HG03439 (cell line): ENCODE measurements at regions not wholly inside any gene's neighbourhood (a gene's known extent, or its start where the extent isn't known, plus 50 kb on each side); places are given as distances from the start of the nearest gene placed in this dataset.

Source experiments
- ATAC-seq: cut with Tn5 transposase; IDR thresholded peaks from one replicate; pipeline ENCODE4 v1.9.1; 2021; ENCODE audit warnings: mild to moderate bottlenecking, moderate library complexity; ENCODE audit not compliant: unreplicated experiment

DNA sequence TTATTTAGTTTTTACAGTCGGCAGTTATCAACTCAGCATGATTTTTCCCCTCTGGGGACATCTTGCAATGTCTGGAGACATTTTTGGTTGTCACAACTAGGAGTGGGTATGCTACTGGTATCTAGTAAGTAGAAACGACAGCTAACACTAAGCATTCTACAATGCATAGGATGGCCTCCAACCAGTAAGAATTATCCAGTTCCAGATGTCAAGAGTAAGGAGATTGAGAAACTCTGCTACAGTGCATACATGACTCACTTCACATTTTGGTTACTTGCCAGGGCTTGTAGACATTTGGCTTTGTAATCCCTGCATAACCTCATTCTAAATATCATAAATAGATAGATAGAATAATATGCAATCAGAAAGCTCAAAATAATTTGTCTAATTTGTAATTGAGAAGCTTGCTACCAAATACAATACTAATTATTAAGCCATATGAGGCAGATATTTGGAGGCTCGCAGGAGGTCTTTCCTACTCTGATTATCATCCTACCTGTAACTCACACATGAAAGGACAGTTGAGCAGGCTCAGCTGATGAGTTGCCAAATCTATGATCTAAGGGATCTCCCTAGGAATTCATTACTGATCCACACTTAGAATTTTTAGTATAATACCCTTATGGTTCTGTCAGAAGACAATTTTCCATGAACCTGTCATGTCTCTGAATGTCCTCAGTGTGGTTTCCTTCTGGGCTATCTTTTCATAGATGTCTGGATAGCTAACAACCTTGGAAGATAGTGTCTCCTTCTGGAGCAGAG is 346.9 kb upstream of the TLE4 start:
- ATAC-seq: no peak

GRCh38 chr9:79233542-79233941 is 338.2 kb upstream of the TLE4 start:
- no peak for ATAC-seq

- no peak for ATAC-seq
Measured at GRCh38 chr9:79236466-79236865, 335.3 kb upstream of the TLE4 start.

DNA sequence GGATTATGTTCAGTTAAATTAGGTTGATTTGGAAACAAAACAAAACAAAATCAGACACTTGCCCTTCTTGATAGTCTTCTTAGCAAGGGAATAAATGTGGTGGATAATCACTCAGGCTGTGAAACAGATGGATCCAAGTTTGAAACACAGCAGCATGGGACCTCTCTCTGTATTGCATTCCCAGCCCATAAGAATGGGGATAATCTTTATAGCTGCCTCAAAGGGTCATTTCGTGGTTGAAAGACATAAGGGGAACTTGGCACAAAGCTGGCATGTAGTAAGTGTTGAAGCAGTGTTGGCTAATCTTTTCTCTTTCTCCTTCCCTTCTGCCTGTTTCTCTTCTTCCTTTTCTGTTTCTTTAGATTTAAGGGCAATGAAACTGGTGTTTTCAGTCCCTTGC is 333.9 kb upstream of the TLE4 start:
- no peak for ATAC-seq

- no peak for ATAC-seq
Measured at GRCh38 chr9:79240774-79241173, 331.0 kb upstream of the TLE4 start.

DNA sequence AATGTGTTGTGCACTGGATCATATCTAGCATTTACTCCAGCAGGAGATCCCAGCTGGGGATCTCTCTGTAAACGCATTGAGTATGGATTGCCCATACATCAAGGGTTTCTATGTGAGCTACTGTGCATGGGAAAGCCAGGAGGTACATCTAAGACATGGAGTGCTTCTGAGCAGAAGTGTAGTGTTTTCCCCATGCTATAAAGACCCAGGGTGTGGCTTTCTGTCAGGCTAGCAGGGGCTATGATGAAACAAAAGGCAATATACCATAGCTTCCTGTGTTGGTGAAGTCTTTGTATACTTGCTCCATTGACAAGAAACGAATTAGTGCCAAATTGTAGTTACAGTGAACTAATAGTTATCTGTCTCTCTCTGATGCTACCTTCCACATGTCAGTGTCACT is 329.3 kb upstream of the TLE4 start:
- ATAC-seq: no peak

- no peak for ATAC-seq
Measured at GRCh38 chr9:79246170-79246569, 325.6 kb upstream of the TLE4 start.

- ATAC-seq: no peak
Measured at GRCh38 chr9:79247021-79247420, 324.7 kb upstream of the TLE4 start.

GRCh38 chr9:79250806-79251205 is 321.0 kb upstream of the TLE4 start:
- ATAC-seq: no peak

DNA sequence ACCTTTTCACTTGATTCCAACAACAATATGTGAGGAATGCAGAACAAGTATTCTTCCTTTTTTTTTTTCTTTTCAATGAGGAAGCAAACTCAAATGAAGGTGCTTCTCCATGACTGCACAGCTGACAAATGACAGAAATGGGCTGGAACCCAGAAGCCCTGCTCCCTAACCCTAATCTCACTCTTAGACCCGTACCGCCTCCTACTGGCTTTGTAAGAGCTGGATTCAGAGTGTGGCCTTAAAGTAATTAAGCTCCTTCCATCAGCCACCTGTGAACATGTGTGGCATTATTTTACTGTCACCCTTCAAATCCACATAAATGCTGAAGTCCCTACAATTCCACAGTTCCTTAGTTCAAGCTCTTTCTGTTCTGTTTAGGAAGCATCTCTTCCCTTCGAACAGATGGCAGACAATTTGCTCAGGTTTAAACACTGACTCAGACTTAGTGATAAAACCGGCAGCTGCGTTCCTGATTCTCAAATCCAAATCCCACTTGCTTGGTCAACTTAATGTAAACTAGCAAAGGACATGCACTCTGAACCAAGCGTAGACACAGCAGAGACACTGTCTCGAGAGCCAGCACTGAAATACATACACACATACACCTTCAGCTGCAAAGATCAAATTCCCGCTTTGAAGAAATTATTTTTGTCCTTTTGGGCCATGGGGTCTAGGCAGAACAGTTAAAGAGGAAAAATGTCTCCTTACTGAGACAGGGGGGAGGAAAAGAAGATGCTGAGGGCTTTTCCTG is 316.7 kb upstream of the TLE4 start:
- no peak for ATAC-seq

DNA sequence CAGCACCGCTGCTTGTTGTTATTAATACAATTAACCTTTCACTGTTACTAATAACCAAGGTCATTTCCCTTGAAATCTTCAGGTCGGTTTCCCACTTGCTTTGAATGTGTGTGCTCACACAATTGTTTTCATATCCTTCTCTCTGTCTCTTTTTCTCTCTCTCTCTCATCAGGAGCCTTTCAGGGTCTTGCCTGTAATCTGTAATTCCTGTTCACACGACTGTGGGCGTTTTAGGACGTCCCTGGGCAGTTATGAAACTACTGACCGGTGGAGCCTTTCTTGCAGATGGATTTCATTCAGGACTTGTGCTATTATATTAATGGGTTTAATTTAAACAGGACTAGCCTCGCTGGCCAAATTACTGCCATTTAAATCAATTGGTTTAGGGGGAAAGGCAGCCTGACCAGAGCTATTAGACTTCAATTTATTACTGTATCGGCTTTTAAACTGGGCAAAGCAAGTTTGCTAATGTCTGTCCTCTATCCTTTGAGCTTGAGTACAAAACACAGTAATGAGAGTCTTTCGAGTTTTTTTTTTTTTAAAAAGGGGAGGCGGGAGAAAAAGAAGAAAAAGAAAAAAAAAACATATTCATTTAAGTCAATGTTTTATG is 316.0 kb upstream of the TLE4 start:
- no peak for ATAC-seq

DNA sequence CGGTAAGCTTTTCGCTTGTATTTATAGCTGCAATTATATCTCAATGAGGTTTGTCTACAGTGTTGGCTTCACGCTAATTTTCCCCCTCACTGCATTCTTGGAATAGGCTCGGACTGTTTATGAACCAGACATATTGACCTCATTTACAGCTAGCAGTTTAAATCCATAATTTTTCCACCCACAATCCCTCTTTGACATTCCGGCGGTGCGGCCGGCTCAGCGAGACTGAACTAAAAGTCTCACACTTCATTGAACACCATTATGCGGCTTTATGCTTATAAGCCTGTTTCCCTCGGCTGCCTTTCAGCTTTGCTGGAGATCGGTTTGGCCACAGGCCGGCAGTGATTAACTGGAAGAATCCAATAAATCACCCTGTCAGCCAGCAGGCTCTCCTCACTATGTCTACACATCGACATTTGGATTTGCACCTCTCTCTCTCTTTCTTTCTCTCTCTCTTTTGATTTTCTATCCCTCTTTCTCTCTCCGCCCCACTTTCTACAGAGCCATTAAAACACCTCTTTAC is 315.0 kb upstream of the TLE4 start:
- ATAC-seq: no peak

- ATAC-seq: no peak
Measured at GRCh38 chr9:79257228-79257781, 314.5 kb upstream of the TLE4 start.

- no peak for ATAC-seq
Measured at GRCh38 chr9:79257790-79258351, 313.9 kb upstream of the TLE4 start.

DNA sequence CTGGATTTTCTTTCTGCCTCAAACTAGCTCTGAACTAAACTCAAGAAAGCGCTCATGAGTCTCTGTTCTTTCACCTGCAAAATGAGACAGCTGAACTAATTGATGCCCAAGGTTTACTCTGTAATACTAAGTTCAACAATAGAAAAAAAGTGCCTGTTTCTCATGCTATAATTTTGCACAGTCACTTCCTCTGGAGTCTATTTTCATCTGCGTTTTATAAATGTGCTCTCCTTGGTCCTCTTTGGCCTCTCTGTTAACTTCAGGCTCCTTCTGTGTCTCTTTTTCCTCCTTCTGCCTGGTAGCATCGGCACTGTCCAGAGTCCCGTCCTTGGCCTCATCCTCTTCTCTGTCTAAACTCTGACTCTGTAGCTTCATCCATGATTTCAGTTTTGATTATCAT is 311.9 kb upstream of the TLE4 start:
- no peak for ATAC-seq

DNA sequence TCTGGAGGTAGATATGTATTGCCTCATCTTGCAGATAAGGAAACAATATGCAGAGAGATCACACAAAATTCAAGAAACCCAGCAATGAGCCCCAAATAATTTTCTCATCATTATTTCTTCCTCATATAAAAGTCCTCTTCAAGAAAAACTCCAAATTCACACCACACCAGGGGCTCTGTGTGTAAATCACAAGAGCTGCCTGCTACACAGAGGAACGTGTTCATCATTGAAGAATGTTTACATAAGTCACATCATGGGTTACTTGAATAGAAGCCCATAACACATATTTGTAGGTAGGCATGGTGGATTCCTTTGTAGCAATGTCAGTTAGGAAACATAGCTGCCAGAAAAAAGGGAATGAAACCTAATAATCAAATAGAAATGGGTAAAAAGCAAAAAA is 308.1 kb upstream of the TLE4 start:
- no peak for ATAC-seq

- no peak for ATAC-seq
Measured at GRCh38 chr9:79264041-79264440, 307.7 kb upstream of the TLE4 start.

DNA sequence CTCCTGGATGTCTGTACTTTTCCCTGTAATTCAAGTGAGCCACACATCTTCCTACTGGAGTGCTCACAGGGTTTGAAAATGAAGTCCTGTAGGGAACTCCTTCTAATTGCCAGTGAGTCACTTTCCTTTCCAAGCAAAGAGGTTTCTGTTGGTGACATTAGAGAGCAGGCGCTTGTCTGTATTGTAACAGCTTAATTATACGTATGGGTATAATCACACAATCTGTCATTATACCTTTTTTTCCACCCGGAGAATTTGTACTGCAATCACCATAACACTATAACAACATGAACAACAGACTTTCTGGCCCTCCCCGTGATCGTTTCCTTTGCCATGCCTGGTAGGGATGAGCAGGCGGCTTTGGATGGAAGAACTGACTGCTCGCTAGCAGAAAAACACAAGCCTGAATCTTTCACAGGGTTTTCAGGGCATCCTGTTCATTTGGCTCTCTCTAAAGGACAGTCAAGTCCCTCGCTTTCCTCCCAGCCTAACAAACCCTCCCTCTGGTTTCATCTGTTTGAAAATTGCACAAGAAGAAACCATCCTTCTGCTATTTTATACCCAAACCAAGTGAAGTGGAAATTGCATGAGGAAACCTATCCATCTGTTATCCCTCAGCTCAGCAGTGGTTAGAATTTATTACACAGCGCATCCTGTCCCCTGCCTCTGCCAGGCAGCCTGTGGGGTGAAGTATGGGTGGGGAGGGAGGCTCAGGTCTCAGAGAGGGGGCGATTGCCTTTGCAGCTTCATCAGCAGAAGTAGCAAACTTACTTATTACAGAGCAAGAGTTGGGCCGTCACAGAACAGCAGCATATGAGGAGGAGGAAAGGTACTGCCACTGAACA is 307.0 kb upstream of the TLE4 start:
- ATAC-seq: no peak

- ATAC-seq: no peak
Measured at GRCh38 chr9:79266986-79267385, 304.8 kb upstream of the TLE4 start.

- ATAC-seq: no peak
Measured at GRCh38 chr9:79268806-79269205, 303.0 kb upstream of the TLE4 start.
